MM.1S (cell line): ENCODE measurements at regions not wholly inside any gene's neighbourhood (a gene's known extent, or its start where the extent isn't known, plus 50 kb on each side); places are given as distances from the start of the nearest gene placed in this dataset.

Experiments
- DNase-seq: peaks from one replicate; pipeline ENCODE4 v3.0.0-alpha.2; 2015
- H2AFZ ChIP-seq: fragments of 300-600 bp; sonication (generic); 2 replicates; pipeline ENCODE4 v1.6.0; 2016; ENCODE audit warnings: antibody characterized with exemption, low read length
- H3F3A ChIP-seq: fragments of 300-600 bp; sonication (generic); 2 replicates; pipeline ENCODE4 v1.6.1; 2016; ENCODE audit warnings: mild to moderate bottlenecking, antibody characterized with exemption, low read length, moderate library complexity, mixed read lengths; ENCODE audit not compliant: insufficient read depth
- H3K27ac ChIP-seq: fragments of 300-600 bp; sonication (generic); 2 replicates; pipeline ENCODE4 v1.5.1; 2016; ENCODE audit warnings: mild to moderate bottlenecking, low read length
- H3K27me3 ChIP-seq: fragments of 300-600 bp; sonication (generic); replicated peaks from 2 replicates; pipeline ENCODE4 v1.6.0; 2016; ENCODE audit warnings: low read length; ENCODE audit not compliant: insufficient read depth
- H3K36me3 ChIP-seq: fragments of 300-600 bp; sonication (generic); replicated peaks from 2 replicates; pipeline ENCODE4 v1.6.1; 2016; ENCODE audit warnings: mild to moderate bottlenecking, low read length, mixed read lengths; ENCODE audit not compliant: insufficient read depth
- H3K4me1 ChIP-seq: fragments of 300-600 bp; sonication (generic); 2 replicates; pipeline ENCODE4 v1.6.1; 2016; ENCODE audit warnings: low read length, mixed read lengths
- H3K4me2 ChIP-seq: fragments of 300-600 bp; sonication (generic); 2 replicates; pipeline ENCODE4 v1.6.0; 2016; ENCODE audit warnings: low read depth, low read length
- H3K4me3 ChIP-seq: fragments of 300-600 bp; sonication (generic); 2 replicates; pipeline ENCODE4 v1.5.1; 2016; ENCODE audit warnings: low read length, mixed read lengths
- H3K79me2 ChIP-seq: fragments of 300-600 bp; sonication (generic); 2 replicates; pipeline ENCODE4 v1.6.1; 2016; ENCODE audit warnings: mixed run types, low read length, mixed read lengths
- H3K9ac ChIP-seq: fragments of 300-600 bp; sonication (generic); 2 replicates; pipeline ENCODE4 v1.6.1; 2016; ENCODE audit warnings: low read length, mixed read lengths
- H3K9me2 ChIP-seq: fragments of 300-600 bp; sonication (generic); replicated peaks from 2 replicates; pipeline ENCODE4 v1.6.1; 2016; ENCODE audit warnings: mild to moderate bottlenecking, low read length, mixed read lengths; ENCODE audit not compliant: insufficient read depth
- H3K9me3 ChIP-seq: fragments of 300-600 bp; sonication (generic); replicated peaks from 2 replicates; pipeline ENCODE4 v1.6.1; 2016; ENCODE audit warnings: mild to moderate bottlenecking, low read length, mixed read lengths; ENCODE audit not compliant: insufficient read depth
- H4K20me1 ChIP-seq: fragments of 300-600 bp; sonication (generic); 2 replicates; pipeline ENCODE4 v1.6.1; 2016; ENCODE audit warnings: mild to moderate bottlenecking, low read length, moderate library complexity, mixed read lengths; ENCODE audit not compliant: insufficient read depth
- CTCF ChIP-seq: fragments of 300-600 bp; sonication (generic); IDR thresholded peaks from 2 replicates; pipeline ENCODE4 v1.5.1; 2016; ENCODE audit warnings: antibody characterized with exemption, low read length, mixed read lengths
- EZH2 ChIP-seq: fragments of 300-600 bp; sonication (generic); optimal IDR thresholded peaks from 2 replicates; pipeline ENCODE3; 2017; ENCODE audit warnings: low read depth, mild to moderate bottlenecking, antibody characterized with exemption, low read length, mixed read lengths
- EZH2phosphoT487 ChIP-seq: fragments of 300-600 bp; sonication (generic); IDR thresholded peaks from 2 replicates; pipeline ENCODE4 v1.6.1; 2018; ENCODE audit warnings: antibody characterized with exemption, low read length

DNA sequence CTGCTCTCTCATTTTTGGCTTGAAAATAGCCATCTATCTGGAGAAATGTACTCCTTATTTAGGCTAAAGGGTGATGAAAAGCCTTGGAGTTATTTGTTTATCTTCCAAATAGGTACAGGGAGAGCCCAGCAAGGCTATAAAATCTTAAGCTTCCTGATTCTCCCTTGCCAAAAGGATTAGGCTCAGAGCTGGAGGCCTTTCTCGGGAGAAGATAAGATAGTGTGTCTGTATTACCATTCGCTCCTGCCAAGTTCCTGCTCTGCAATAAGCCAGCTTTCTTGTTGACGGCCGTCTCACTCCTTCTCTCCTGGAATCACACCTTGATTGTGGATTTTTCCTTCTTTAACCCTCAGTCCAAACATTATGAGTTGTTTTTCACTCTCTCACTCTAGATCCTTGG, 171.8 kb upstream of the TTC29 start:
- Histone ChIP-seq H3K9me3 (no peaks in the 10 kb centered on the region), H3K27me3 (no peaks in the 10 kb centered on the region), H3K36me3 (no peaks in the 10 kb centered on the region), H3K4me1 (0 out of 2 replicates have a peak, but pooled peaks cover 2% of the 10 kb centered on the region), H3K79me2 (no peaks in the 10 kb centered on the region), H3K9me2 (no peaks in the 10 kb centered on the region), H2AFZ (no peak overlapping the region), H3K4me3 (no peak overlapping the region), H3F3A (no peaks in the 10 kb centered on the region), H4K20me1 (no peaks in the 10 kb centered on the region), H3K4me2 (no peak overlapping the region), H3K9ac (no peak overlapping the region), H3K27ac (no peak overlapping the region)
- no peak for TF ChIP-seq CTCF
- TF ChIP-seq EZH2 = no peak
- TF ChIP-seq EZH2phosphoT487 = no peak
- no peak for DNase-seq

DNA sequence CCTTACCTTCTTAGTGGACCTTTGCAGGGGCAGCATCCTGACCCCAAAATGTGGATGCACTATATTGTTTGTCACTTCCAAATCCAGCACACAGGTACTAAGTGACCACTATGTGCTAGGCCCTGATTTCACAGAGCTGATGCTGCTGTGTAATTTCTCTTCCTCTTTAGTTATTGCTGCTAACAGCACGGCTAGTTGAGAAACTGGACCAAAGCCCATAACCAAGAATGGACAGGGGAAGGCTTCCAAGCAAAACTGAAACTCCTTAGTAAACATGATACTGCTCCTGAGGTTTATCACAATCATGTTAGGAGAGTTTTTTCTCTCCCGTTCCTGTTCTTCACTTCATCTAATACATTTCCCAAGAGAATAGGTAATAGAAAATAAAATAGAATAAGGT, 172.9 kb upstream of the TTC29 start:
- no peak overlapping the region for H3K4me3 ChIP-seq
- no peaks in the 10 kb centered on the region for H3K9me3 ChIP-seq
- TF ChIP-seq EZH2phosphoT487 = no peak
- TF ChIP-seq CTCF = no peak
- TF ChIP-seq EZH2 = no peak
- H3K4me2 ChIP-seq = no peak overlapping the region
- H3K36me3 ChIP-seq = no peaks in the 10 kb centered on the region
- H3K27me3 ChIP-seq = no peaks in the 10 kb centered on the region
- no peak overlapping the region for H3K27ac ChIP-seq
- no peaks in the 10 kb centered on the region for H3K9me2 ChIP-seq
- no peaks in the 10 kb centered on the region for H3F3A ChIP-seq
- no peak overlapping the region for H2AFZ ChIP-seq
- no peaks in the 10 kb centered on the region for H4K20me1 ChIP-seq
- 0 out of 2 replicates have a peak, but pooled peaks cover 2% of the 10 kb centered on the region for H3K4me1 ChIP-seq
- H3K79me2 ChIP-seq = no peaks in the 10 kb centered on the region
- no peak overlapping the region for H3K9ac ChIP-seq
- no peak for DNase-seq

GRCh38 chr4:147122685-147123084, 177.0 kb upstream of the TTC29 start:
- H3K4me2 ChIP-seq = no peak overlapping the region
- no peaks in the 10 kb centered on the region for H3F3A ChIP-seq
- no peaks in the 10 kb centered on the region for H3K9me3 ChIP-seq
- H2AFZ ChIP-seq = no peak overlapping the region
- no peak for TF ChIP-seq EZH2phosphoT487
- TF ChIP-seq EZH2 = no peak
- TF ChIP-seq CTCF = no peak
- H4K20me1 ChIP-seq = no peaks in the 10 kb centered on the region
- no peak overlapping the region for H3K27ac ChIP-seq
- no peak for DNase-seq
- 0 out of 2 replicates have a peak, but pooled peaks cover 2% of the 10 kb centered on the region for H3K4me1 ChIP-seq
- no peak overlapping the region for H3K9ac ChIP-seq
- no peaks in the 10 kb centered on the region for H3K9me2 ChIP-seq
- no peaks in the 10 kb centered on the region for H3K27me3 ChIP-seq
- H3K79me2 ChIP-seq = no peaks in the 10 kb centered on the region
- H3K4me3 ChIP-seq = no peak overlapping the region
- no peaks in the 10 kb centered on the region for H3K36me3 ChIP-seq
